GM12892 (cell line): ENCODE measurements at regions not wholly inside any gene's neighbourhood (a gene's known extent, or its start where the extent isn't known, plus 50 kb on each side); places are given as distances from the start of the nearest gene placed in this dataset.

Experiments
- POLR2A ChIP-seq: IDR thresholded peaks from 2 replicates; pipeline ENCODE4 v1.6.1; 2011; ENCODE audit warnings: low read depth, low read length, control low read depth
- TAF1 ChIP-seq: IDR thresholded peaks from 2 replicates; pipeline ENCODE4 v1.6.1; 2011; ENCODE audit warnings: low read depth, mild to moderate bottlenecking, control low read depth, low read length, borderline replicate concordance

DNA sequence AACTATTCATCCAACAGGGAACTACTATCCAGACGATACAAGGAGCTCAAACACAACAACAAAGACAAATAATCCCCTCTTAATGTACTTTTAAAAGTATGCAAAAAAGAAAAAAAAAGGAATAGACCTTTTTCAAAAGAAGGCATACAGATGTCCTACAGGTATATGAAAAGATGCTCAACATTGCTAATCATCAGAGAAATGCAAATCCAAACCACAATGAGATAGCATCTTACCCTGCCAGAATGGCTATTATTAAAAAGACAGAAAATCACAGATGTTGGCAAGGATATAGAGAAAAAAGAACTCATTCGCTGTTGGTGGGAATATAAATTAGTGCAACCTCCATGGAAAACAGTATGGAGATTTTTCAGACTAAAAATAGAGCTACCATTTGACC is 67.1 kb upstream of the ENPP6 start:
- no peak; the same call in 1 of the 2 replicates for TF ChIP-seq POLR2A
- TF ChIP-seq TAF1, result no peak
